K562 (cell line): ENCODE measurements at regions not wholly inside any gene's neighbourhood (a gene's known extent, or its start where the extent isn't known, plus 50 kb on each side); places are given as distances from the start of the nearest gene placed in this dataset.
"Not testable (repeated sequence)": the region's sequence is repeated elsewhere in the genome, so short reads cannot be mapped to it uniquely, and the experiment has no call there.

Experiments used
- ATAC-seq: fragments of 200-7000 bp; cut with Tn5 transposase; 3 replicates; pipeline ENCODE4 v1.9.1; 2020; ENCODE audit warnings: moderate library complexity
- BruUV-seq: library from RNA; stranded (reverse); fragments of 400-500 nt; replicated peaks from 2 replicates; lab custom pipeline; 2021; lab: Mats Ljungman, UMichigan
- CTCF ChIA-PET: fragments of 300-600 bp; formaldehyde crosslinking; extraction: SDS; loops from one replicate; lab custom pipeline; 2021; ENCODE audit warnings: low intra/inter-chr PET ratio; lab: Yijun Ruan, JAX
- POLR2A ChIA-PET: fragments of 300-600, 350-650 bp; sonication (Branson Sonifier 250); formaldehyde crosslinking; extraction: SDS; loops from one replicate; lab custom pipeline; 2021; ENCODE audit warnings: antibody characterized with exemption, inconsistent platforms; lab: Yijun Ruan, JAX
- DNase-seq, 4 experiments: peaks; one replicate each; pipeline versions ENCODE4 v3.0.0 to v3.0.0-alpha.2; 2011 to 2018; ENCODE audit warnings: low spot score in 3 of 4, mixed read lengths in 3 of 4; ENCODE audit errors: extremely low read depth in 1 of 4
- FAIRE-seq: peaks from 2 replicates; lab custom pipeline; 2011; peaks lifted over from hg19 to GRCh38; lab: Jason Lieb, UNC
- H2AFZ ChIP-seq: 2 replicates; pipeline ENCODE4 v1.6.0; 2011; ENCODE audit warnings: low read depth, low read length, control low read depth, inconsistent platforms
- H3K27ac ChIP-seq: fragments of 200-600 bp; 3 replicates; pipeline ENCODE4 v1.8.0; 2011; ENCODE audit warnings: low read depth, mild to moderate bottlenecking, control low read depth, inconsistent platforms, low read length, moderate library complexity, mixed read lengths; ENCODE audit errors: extremely low read depth
- H3K27me3 ChIP-seq, 2 experiments: fragments of 300-600 bp in 1 of 2; 2 replicates in 1 of 2; 3 replicates in 1 of 2; pipeline versions ENCODE4 v1.6.0 to v1.8.0; 2011; ENCODE audit warnings: inconsistent platforms in 2 of 2, low read length in 2 of 2, mild to moderate bottlenecking in 1 of 2, mixed read lengths in 1 of 2, moderate library complexity in 1 of 2; ENCODE audit not compliant: control insufficient read depth in 2 of 2, insufficient read depth in 2 of 2
- H3K36me3 ChIP-seq: fragments of 300-600 bp; 3 replicates; pipeline ENCODE4 v1.8.0; 2011; ENCODE audit warnings: mild to moderate bottlenecking, low read length, inconsistent platforms; ENCODE audit not compliant: control insufficient read depth, insufficient read depth
- H3K4me1 ChIP-seq, 2 experiments: fragments of 200-600 bp in 1 of 2; replicated peaks in 1 of 2; 2 replicates in 1 of 2; 3 replicates in 1 of 2; pipeline versions ENCODE4 v1.5.1 to v1.8.0; 2011; ENCODE audit warnings: inconsistent platforms in 2 of 2, low read length in 2 of 2, mild to moderate bottlenecking in 1 of 2, mixed read lengths in 1 of 2, moderate library complexity in 1 of 2; ENCODE audit not compliant: control insufficient read depth in 2 of 2, insufficient read depth in 2 of 2
- H3K4me2 ChIP-seq: 2 replicates; pipeline ENCODE4 v1.6.1; 2011; ENCODE audit warnings: low read length, control low read depth, inconsistent platforms, mixed read lengths; ENCODE audit not compliant: insufficient read depth
- H3K4me3 ChIP-seq: fragments of 200-600 bp; sonication (generic), shearing (Covaris generic); 2 replicates; pipeline ENCODE4 v1.5.1; 2016; ENCODE audit warnings: control low read depth, inconsistent platforms
- H3K79me2 ChIP-seq: fragments of 200-600 bp; 3 replicates; pipeline ENCODE4 v1.8.0; 2011; ENCODE audit warnings: low read length, inconsistent platforms; ENCODE audit not compliant: control insufficient read depth, insufficient read depth
- H3K9ac ChIP-seq, 2 experiments: 2 replicates each; pipeline versions ENCODE4 v1.6.0 to v1.6.1; 2011; ENCODE audit warnings: low read depth in 2 of 2, low read length in 2 of 2, control low read depth in 1 of 2, inconsistent platforms in 1 of 2, mild to moderate bottlenecking in 1 of 2, mixed read lengths in 1 of 2; ENCODE audit not compliant: insufficient read depth in 1 of 2
- H3K9me1 ChIP-seq: one replicate; pipeline ENCODE4 v1.6.0; 2011; ENCODE audit warnings: inconsistent platforms, mild to moderate bottlenecking, low read length, moderate library complexity; ENCODE audit not compliant: control insufficient read depth, insufficient read depth
- H3K9me3 ChIP-seq: replicated peaks from 2 replicates; pipeline ENCODE4 v1.5.1; 2011; ENCODE audit warnings: low read depth, low read length, inconsistent platforms; ENCODE audit not compliant: control insufficient read depth, insufficient read depth
- H4K20me1 ChIP-seq: replicated peaks from 2 replicates; pipeline ENCODE4 v1.6.1; 2011; ENCODE audit warnings: low read length, inconsistent platforms, mixed read lengths; ENCODE audit not compliant: control insufficient read depth, insufficient read depth
- C11orf30 ChIP-seq: fragments of 450-650 bp; IDR thresholded peaks from 2 replicates; pipeline ENCODE4 v1.6.1; 2016; ENCODE audit warnings: low read depth, mild to moderate bottlenecking
- MAFG ChIP-seq: fragments of 450-650 bp; conservative IDR thresholded peaks from 2 replicates; pipeline ENCODE4 v1.6.1; 2016; ENCODE audit warnings: missing genetic modification characterization, missing compliant biosample characterization
- ZNF316 ChIP-seq: fragments of 450-650 bp; IDR thresholded peaks from 2 replicates; pipeline ENCODE4 v1.6.1; 2016
- WGBS: fragments of 100-300 bp; shearing (Covaris generic); methylation state at CpG from one replicate; pipeline ENCODE4 v1.1.6; 2016; ENCODE audit warnings: low coverage, mixed read lengths; ENCODE audit not compliant: insufficient coverage; ENCODE audit errors: missing lambda C conversion rate; 5-methylcytosine and 5-hydroxymethylcytosine counted together
- in situ Hi-C: fragments of 300-500 bp; cut with MboI; formaldehyde crosslinking; loops from 4 replicates; pipeline ENCODE4 v1.15.0; 2018; ENCODE audit warnings: inconsistent platforms, mixed read lengths
- intact Hi-C: fragments of 100-400 bp; cut with micrococcal nuclease; formaldehyde crosslinking; loops from 2 replicates; pipeline ENCODE4 v1.14.2; 2022

DNA sequence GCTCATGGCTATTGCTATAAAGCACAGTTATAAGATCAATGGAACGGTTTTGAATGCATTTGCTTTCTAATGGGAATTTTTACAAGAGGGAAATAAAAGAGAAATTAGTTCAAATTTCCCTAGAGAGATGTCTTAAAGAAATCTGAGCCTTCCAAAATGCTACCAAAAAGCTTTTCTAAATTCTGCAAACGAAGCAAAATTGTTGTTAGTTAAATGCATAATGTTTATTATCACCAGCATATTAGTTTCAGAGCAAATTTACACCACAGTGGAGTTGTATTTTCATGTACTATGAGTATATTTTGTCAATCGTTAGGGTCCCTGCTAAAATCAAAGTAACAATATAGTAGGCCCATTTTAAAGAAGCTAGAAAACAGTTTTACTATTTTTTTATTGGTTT lies 67.4 kb upstream of the KIF2A start:
- H3K9ac ChIP-seq, H3K27me3 ChIP-seq, H3K4me3 ChIP-seq, in situ Hi-C loops, DNase-seq, FAIRE-seq, H4K20me1 ChIP-seq, H3K4me1 ChIP-seq, H3K79me2 ChIP-seq, BruUV-seq, CTCF ChIA-PET, H3K4me2 ChIP-seq, H3K27ac ChIP-seq, H3K9me3 ChIP-seq, H3K36me3 ChIP-seq, H2AFZ ChIP-seq, ATAC-seq, H3K9me1 ChIP-seq: not testable (repeated sequence)
- intact Hi-C loops, result loop anchor here (5.0 kb wide), 1 partner anchor 114 kb away; no protein-coding TSS in a partner anchor
- 20% methylated on average over 3 of the region's 3 CpGs for WGBS
- TF ChIP-seq C11orf30 (peak; percentile 51; the same call in 1 of the 2 replicates), ZNF316 (peak; percentile 57)
- POLR2A ChIA-PET, result interaction anchor here (0.7 kb wide), 1 partner anchor 20 kb away, joined by 3 read pairs; no protein-coding TSS in a partner anchor

DNA sequence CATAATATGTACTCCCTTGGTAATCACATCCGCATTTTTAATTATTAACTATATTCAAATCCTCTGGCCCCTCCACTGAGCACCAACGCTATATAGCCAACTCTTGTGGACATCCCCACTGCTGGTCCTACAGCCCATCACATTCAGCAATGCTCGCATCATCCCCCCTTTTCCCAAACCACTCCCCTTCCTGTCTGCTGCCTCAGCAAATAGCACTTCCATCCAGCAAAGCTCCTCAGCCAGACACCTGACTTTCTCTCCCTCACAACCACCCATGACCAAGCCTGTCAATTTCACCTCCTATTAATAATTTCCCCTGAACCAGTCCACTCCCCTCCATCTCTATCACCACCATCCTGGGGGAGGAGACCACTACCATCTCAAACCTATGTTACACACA lies 65.5 kb upstream of the KIF2A start:
- FAIRE-seq, H3K27me3 ChIP-seq, H3K4me3 ChIP-seq, H2AFZ ChIP-seq, intact Hi-C loops, H3K9me1 ChIP-seq, H4K20me1 ChIP-seq, in situ Hi-C loops, CTCF ChIA-PET, H3K9me3 ChIP-seq, H3K36me3 ChIP-seq, H3K4me1 ChIP-seq, H3K79me2 ChIP-seq, H3K4me2 ChIP-seq, DNase-seq, H3K9ac ChIP-seq, H3K27ac ChIP-seq, BruUV-seq, POLR2A ChIA-PET, ATAC-seq: not testable (repeated sequence)
- 76% methylated on average over 2 of the region's 3 CpGs for WGBS
- TF ChIP-seq C11orf30 (peak; percentile 84), ZNF316 (peak; percentile 89), MAFG (tag) (peak; percentile 54)

DNA sequence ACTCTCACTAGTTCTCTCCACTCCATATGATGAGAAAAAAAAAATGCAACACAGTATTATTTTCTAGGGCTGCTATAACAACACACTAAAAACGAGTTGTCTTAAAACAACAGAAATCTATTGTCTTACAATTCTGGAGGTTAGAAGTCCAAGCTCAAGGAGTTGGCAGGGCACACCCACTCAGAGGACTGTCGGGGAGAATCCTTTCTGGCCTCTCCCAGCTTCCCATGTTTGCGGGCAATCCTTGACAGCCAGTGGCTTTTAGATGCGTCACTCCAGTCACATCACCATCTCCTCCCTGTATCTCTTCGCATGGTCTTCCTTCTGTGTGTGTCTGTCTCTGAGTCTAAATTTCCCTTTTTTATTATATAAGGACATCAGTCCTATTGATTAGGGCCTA lies 64.0 kb upstream of the KIF2A start:
- H3K9me3 ChIP-seq, H4K20me1 ChIP-seq, H3K36me3 ChIP-seq, H3K27ac ChIP-seq, BruUV-seq, H3K27me3 ChIP-seq, H3K4me2 ChIP-seq, POLR2A ChIA-PET, H3K9ac ChIP-seq, H2AFZ ChIP-seq, FAIRE-seq, CTCF ChIA-PET, H3K4me3 ChIP-seq, H3K9me1 ChIP-seq, intact Hi-C loops, DNase-seq, in situ Hi-C loops, H3K79me2 ChIP-seq, H3K4me1 ChIP-seq, ATAC-seq: not testable (repeated sequence)
- WGBS, result 66% methylated on average over 5 of the region's 5 CpGs
